Eye (tissue), 1 donor: ENCODE measurements at regions not wholly inside any gene's neighbourhood (a gene's known extent, or its start where the extent isn't known, plus 50 kb on each side); places are given as distances from the start of the nearest gene placed in this dataset.
"Not testable (repeated sequence)": the region's sequence is repeated elsewhere in the genome, so short reads cannot be mapped to it uniquely, and the experiment has no call there.

Experiments used
- DNase-seq: peaks from one replicate; pipeline ENCODE4 v3.0.0-alpha.2; 2015

GRCh38 chr9:41075671-41076070, 52.8 kb downstream of the FOXD4L6 start:
- not testable (repeated sequence) for DNase-seq

- peak; percentile 55 for DNase-seq
Measured at GRCh38 chr9:41074356-41074942, 54.0 kb downstream of the FOXD4L6 start.

GRCh38 chr9:41073471-41074243, 54.8 kb downstream of the FOXD4L6 start:
- DNase-seq: peak; percentile 17

- peak; percentile 18 for DNase-seq
Measured at GRCh38 chr9:41064125-41064795, 64.2 kb downstream of the FOXD4L6 start.

- DNase-seq: not testable (repeated sequence)
Measured at GRCh38 chr9:41063243-41063642, 65.2 kb downstream of the FOXD4L6 start.

GRCh38 chr9:41059603-41060002, 68.9 kb downstream of the FOXD4L6 start:
- DNase-seq: not testable (repeated sequence)

GRCh38 chr9:41053666-41054363, 74.7 kb downstream of the FOXD4L6 start:
- peak; percentile 50 for DNase-seq

- not testable (repeated sequence) for DNase-seq
Measured at GRCh38 chr9:41048672-41049071, 79.8 kb downstream of the FOXD4L6 start.

- not testable (repeated sequence) for DNase-seq
Measured at GRCh38 chr9:41047792-41048191, 80.7 kb downstream of the FOXD4L6 start.

- not testable (repeated sequence) for DNase-seq
Measured at GRCh38 chr9:41044930-41045329, 83.6 kb downstream of the FOXD4L6 start.

GRCh38 chr9:41043433-41043832, 85.0 kb downstream of the FOXD4L6 start:
- not testable (repeated sequence) for DNase-seq

- not testable (repeated sequence) for DNase-seq
Measured at GRCh38 chr9:41042111-41042510, 86.4 kb downstream of the FOXD4L6 start.

GRCh38 chr9:41040705-41041342, 87.7 kb downstream of the FOXD4L6 start:
- not testable (repeated sequence) for DNase-seq

- DNase-seq: peak; percentile 13
Measured at GRCh38 chr9:41035276-41035675, 93.2 kb downstream of the FOXD4L6 start.

GRCh38 chr9:41034699-41035197, 93.7 kb downstream of the FOXD4L6 start:
- DNase-seq: peak; percentile 10

- DNase-seq: not testable (repeated sequence)
Measured at GRCh38 chr9:41033877-41034276, 94.6 kb downstream of the FOXD4L6 start.

GRCh38 chr9:41033360-41033759, 95.1 kb downstream of the FOXD4L6 start:
- not testable (repeated sequence) for DNase-seq

GRCh38 chr9:41026912-41027676, 101.4 kb downstream of the FOXD4L6 start:
- not testable (repeated sequence) for DNase-seq

GRCh38 chr9:41022365-41022764, 106.1 kb downstream of the FOXD4L6 start:
- not testable (repeated sequence) for DNase-seq

GRCh38 chr9:41019858-41020562, 108.5 kb downstream of the FOXD4L6 start:
- DNase-seq: not testable (repeated sequence)

- not testable (repeated sequence) for DNase-seq
Measured at GRCh38 chr9:41018948-41019347, 109.5 kb downstream of the FOXD4L6 start.
